ENCODE measurements at regions not wholly inside any gene's neighbourhood (a gene's known extent, or its start where the extent isn't known, plus 50 kb on each side); places are given as distances from the start of the nearest gene placed in this dataset.

GRCh38 chr7:33721895-33722294, 183.4 kb upstream of the BMPER start:
- Histone ChIP-seq H3K4me2 (ENCODE audit: low read length) (no peak overlapping the region), H3K79me2 (ENCODE audit: low read length) (no peaks in the 10 kb centered on the region), H3K4me1 (ENCODE audit: low read length) (no peaks in the 10 kb centered on the region), H3K4me3 (ENCODE audit: low read length) (no peak overlapping the region), H2AFZ (ENCODE audit: low read depth, low read length) (no peak overlapping the region), H3K9ac (ENCODE audit: low read length) (no peak overlapping the region), H3K9me3 (ENCODE audit: insufficient read depth, low read length) (no peaks in the 10 kb centered on the region), H3K27ac (ENCODE audit: low read length) (no peak overlapping the region), H4K20me1 (ENCODE audit: insufficient read depth, low read length) (no peaks in the 10 kb centered on the region), H3K27me3 (ENCODE audit: low read depth, low read length) (no peaks in the 10 kb centered on the region), H3K36me3 (replicated peaks; ENCODE audit: low read depth, low read length) (no peaks in the 10 kb centered on the region)
- TF ChIP-seq CTCF (IDR thresholded peaks at IDR 0.05; ENCODE audit: low read depth, low read length) (no peak), EZH2phosphoT487 (IDR thresholded peaks at IDR 0.05; ENCODE audit: low read depth) (no peak)

GRCh38 chr7:33722383-33723101, 182.8 kb upstream of the BMPER start:
- Histone ChIP-seq H3K4me2 (ENCODE audit: low read length) (no peak overlapping the region), H2AFZ (ENCODE audit: low read depth, low read length) (no peak overlapping the region), H3K4me3 (ENCODE audit: low read length) (no peak overlapping the region), H3K27me3 (ENCODE audit: low read depth, low read length) (no peaks in the 10 kb centered on the region), H3K27ac (ENCODE audit: low read length) (no peak overlapping the region), H3K9me3 (ENCODE audit: insufficient read depth, low read length) (no peaks in the 10 kb centered on the region), H3K9ac (ENCODE audit: low read length) (no peak overlapping the region), H3K4me1 (ENCODE audit: low read length) (no peaks in the 10 kb centered on the region), H4K20me1 (ENCODE audit: insufficient read depth, low read length) (no peaks in the 10 kb centered on the region), H3K36me3 (replicated peaks; ENCODE audit: low read depth, low read length) (no peaks in the 10 kb centered on the region), H3K79me2 (ENCODE audit: low read length) (no peaks in the 10 kb centered on the region)
- TF ChIP-seq CTCF (IDR thresholded peaks at IDR 0.05; ENCODE audit: low read depth, low read length) (no peak), EZH2phosphoT487 (IDR thresholded peaks at IDR 0.05; ENCODE audit: low read depth) (no peak)

- H3K4me3 ChIP-seq (ENCODE audit: low read length): no peak overlapping the region
- H3K27ac ChIP-seq (ENCODE audit: low read length): no peak overlapping the region
- no peak overlapping the region for H3K9ac ChIP-seq (ENCODE audit: low read length)
- H3K36me3 ChIP-seq (replicated peaks; ENCODE audit: low read depth, low read length): no peaks in the 10 kb centered on the region
- no peak overlapping the region for H3K4me2 ChIP-seq (ENCODE audit: low read length)
- H4K20me1 ChIP-seq (ENCODE audit: insufficient read depth, low read length): no peaks in the 10 kb centered on the region
- no peaks in the 10 kb centered on the region for H3K79me2 ChIP-seq (ENCODE audit: low read length)
- TF ChIP-seq CTCF (IDR thresholded peaks at IDR 0.05; ENCODE audit: low read depth, low read length) (no peak), EZH2phosphoT487 (IDR thresholded peaks at IDR 0.05; ENCODE audit: low read depth) (no peak)
- no peaks in the 10 kb centered on the region for H3K9me3 ChIP-seq (ENCODE audit: insufficient read depth, low read length)
- H2AFZ ChIP-seq (ENCODE audit: low read depth, low read length): no peak overlapping the region
- H3K4me1 ChIP-seq (ENCODE audit: low read length): no peaks in the 10 kb centered on the region
- H3K27me3 ChIP-seq (ENCODE audit: low read depth, low read length): no peaks in the 10 kb centered on the region
Measured at GRCh38 chr7:33724201-33724600, 181.1 kb upstream of the BMPER start.

- H3K4me3 ChIP-seq (ENCODE audit: low read length): no peak overlapping the region
Measured at GRCh38 chr7:33725111-33726025, 180.0 kb upstream of the BMPER start.

More at GRCh38 chr7:33725111-33726025, 180.0 kb upstream of the BMPER start:
- no peak overlapping the region for H2AFZ ChIP-seq (ENCODE audit: low read depth, low read length)
- no peaks in the 10 kb centered on the region for H3K4me1 ChIP-seq (ENCODE audit: low read length)
- no peaks in the 10 kb centered on the region for H3K27me3 ChIP-seq (ENCODE audit: low read depth, low read length)
- TF ChIP-seq CTCF (IDR thresholded peaks at IDR 0.05; ENCODE audit: low read depth, low read length): no peak
- no peak for TF ChIP-seq EZH2phosphoT487 (IDR thresholded peaks at IDR 0.05; ENCODE audit: low read depth)
- no peaks in the 10 kb centered on the region for H3K36me3 ChIP-seq (replicated peaks; ENCODE audit: low read depth, low read length)
- no peaks in the 10 kb centered on the region for H4K20me1 ChIP-seq (ENCODE audit: insufficient read depth, low read length)
- H3K79me2 ChIP-seq (ENCODE audit: low read length): no peaks in the 10 kb centered on the region
- no peaks in the 10 kb centered on the region for H3K9me3 ChIP-seq (ENCODE audit: insufficient read depth, low read length)
- no peak overlapping the region for H3K9ac ChIP-seq (ENCODE audit: low read length)
- H3K4me2 ChIP-seq (ENCODE audit: low read length): no peak overlapping the region
- no peak overlapping the region for H3K27ac ChIP-seq (ENCODE audit: low read length)

All from OCI-LY3 (cell line).